Aorta (tissue), 5 donors: ENCODE measurements at regions not wholly inside any gene's neighbourhood (a gene's known extent, or its start where the extent isn't known, plus 50 kb on each side); places are given as distances from the start of the nearest gene placed in this dataset.

ENCODE experiments used
- ATAC-seq: fragments of 200-7000 bp; cut with Tn5 transposase; one replicate; pipeline ENCODE4 v1.9.1; 2022; ENCODE audit warnings: moderate library complexity; ENCODE audit not compliant: low FRiP score
- DNase-seq, 2 donors: peaks; one replicate each; pipeline ENCODE4 v3.0.0-alpha.2; 2020
- H3K27ac ChIP-seq, 2 donors: one replicate each; pipeline ENCODE4 v1.5.1; 2013; ENCODE audit warnings: low read length in 2 of 2, mild to moderate bottlenecking in 2 of 2, moderate library complexity in 2 of 2, control low read depth in 1 of 2, inconsistent platforms in 1 of 2, low read depth in 1 of 2
- H3K27me3 ChIP-seq, 2 donors: one replicate each; pipeline ENCODE4 v1.6.1; 2013; ENCODE audit warnings: control low read depth in 1 of 2, low read length in 1 of 2, mild to moderate bottlenecking in 1 of 2, moderate library complexity in 1 of 2; ENCODE audit not compliant: insufficient read depth in 2 of 2, control insufficient read depth in 1 of 2
- H3K36me3 ChIP-seq, 2 donors: one replicate each; pipeline ENCODE4 v1.6.1; 2013; ENCODE audit warnings: control low read depth in 1 of 2, low read length in 1 of 2, mild to moderate bottlenecking in 1 of 2; ENCODE audit not compliant: insufficient read depth in 2 of 2, control insufficient read depth in 1 of 2
- H3K4me1 ChIP-seq, 2 donors: one replicate each; pipeline ENCODE4 v1.6.1; 2013; ENCODE audit warnings: low read length in 2 of 2, control low read depth in 1 of 2, mild to moderate bottlenecking in 1 of 2, moderate library complexity in 1 of 2; ENCODE audit not compliant: insufficient read depth in 2 of 2, control insufficient read depth in 1 of 2
- H3K4me3 ChIP-seq, 2 donors: one replicate each; pipeline ENCODE4 v1.5.1; 2013; ENCODE audit warnings: low read length in 2 of 2, control low read depth in 1 of 2, mild to moderate bottlenecking in 1 of 2
- H3K9me3 ChIP-seq: one replicate; pipeline ENCODE4 v1.6.1; 2013; ENCODE audit warnings: mild to moderate bottlenecking, low read length; ENCODE audit not compliant: control insufficient read depth
- WGBS, 2 donors: extraction: QIAGEN DNeasy Blood & Tissue Kit; methylation state at CpG; one replicate each; pipeline ENCODE4 v1.1.7; 2013; 5-methylcytosine and 5-hydroxymethylcytosine counted together
- intact Hi-C, 2 donors: fragments of 100-400 bp; cut with DNase I; formaldehyde crosslinking; loops; one replicate each; pipeline versions ENCODE4 v1.14.2 to v1.15.0; 2022
- donor health status: healthy with polysubstance abuse.
- donor health status: Bipolar disorder and iron deficiency.
- donor health status: DM: no; HTN: no; CAD: no.
- donor health status: DM: no; HTN: no; CAD: no.
- donor health status: DM: yes; HTN: yes; CAD: no.

- Histone ChIP-seq H3K36me3 (no peaks in the 10 kb centered on the region), H3K9me3 (no peaks in the 10 kb centered on the region), H3K27ac (no peak overlapping the region), H3K4me1 (no peaks in the 10 kb centered on the region), H3K27me3 (no peaks in the 10 kb centered on the region), H3K4me3 (no peak overlapping the region)
- DNase-seq (no peak), ATAC-seq (no peak)
- intact Hi-C loops = loop anchor here in 1 of 2 donors (5.0 kb wide), 1 partner anchor 143 kb away; no protein-coding TSS in a partner anchor
- WGBS, 2 donors = 81 to 83% methylated on average over 2 of the region's 2 CpGs
Measured at GRCh38 chr20:4299773-4300172, 50.7 kb upstream of the ADRA1D start.

DNA sequence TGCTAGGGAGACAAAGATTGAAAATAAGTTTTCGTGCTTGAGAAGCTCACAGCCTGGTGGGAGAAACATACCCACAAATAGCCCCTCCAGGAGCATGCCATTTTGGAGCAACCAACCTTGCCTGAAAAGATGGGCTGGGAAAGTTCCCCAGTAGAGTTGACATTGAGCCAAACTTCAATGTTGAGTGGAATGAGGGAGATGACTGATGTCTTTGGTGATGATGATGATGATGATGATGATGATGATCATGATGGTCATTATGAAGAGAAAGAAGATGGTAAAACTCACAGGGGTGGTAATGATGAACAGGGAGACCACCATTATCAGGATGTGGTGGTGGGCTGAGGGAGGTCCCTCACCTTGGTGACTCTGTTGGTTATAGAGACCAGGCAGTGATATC, 50.1 kb upstream of the ADRA1D start:
- no peak for ATAC-seq
- Histone ChIP-seq H3K27me3 (no peaks in the 10 kb centered on the region), H3K9me3 (no peaks in the 10 kb centered on the region), H3K27ac (no peak overlapping the region), H3K36me3 (no peaks in the 10 kb centered on the region), H3K4me1 (no peaks in the 10 kb centered on the region), H3K4me3 (no peak overlapping the region)
- intact Hi-C loops = loop anchor here in 1 of 2 donors (5.0 kb wide), 1 partner anchor 143 kb away; no protein-coding TSS in a partner anchor
- no peak for DNase-seq
- 87 to 90% methylated on average over 1 of the region's 1 CpG for WGBS, 2 donors
